ENCODE measurements at regions not wholly inside any gene's neighbourhood (a gene's known extent, or its start where the extent isn't known, plus 50 kb on each side); places are given as distances from the start of the nearest gene placed in this dataset.

GRCh38 chr9:15372455-15372854, 50.2 kb upstream of the SNAPC3 start:
- H3K36me3 ChIP-seq: no peaks in the 10 kb centered on the region
- H3K27ac ChIP-seq: peak overlapping the region in 3 of 5 donors; percentile 10 to 47 (median 33)
- H3K9me3 ChIP-seq: no peaks in the 10 kb centered on the region
- no peak overlapping the region for H3K4me3 ChIP-seq
- TF ChIP-seq POLR2A (IDR thresholded peaks at IDR 0.05) (no peak), POLR2AphosphoS5 (IDR thresholded peaks at IDR 0.05) (no peak), CTCF (IDR thresholded peaks at IDR 0.05) (no peak), EP300 (IDR thresholded peaks at IDR 0.05) (no peak)
- 74 to 83% (median 78%) methylated on average over 6 of the region's 6 CpGs for WGBS, 5 donors
- intact Hi-C loops (cut with DNase I; ENCODE audit: low total_unique reads): no loop called here
- H3K27me3 ChIP-seq: no peaks in the 10 kb centered on the region
- H3K4me1 ChIP-seq: peaks cover 0 to 22% (median 16%) of the 10 kb centered on the region in 4 donors
- no peak for DNase-seq

- H3K27ac ChIP-seq: no peak overlapping the region
- no peaks in the 10 kb centered on the region for H3K27me3 ChIP-seq
- no peak for DNase-seq
- peaks cover 0 to 22% (median 16%) of the 10 kb centered on the region in 4 donors for H3K4me1 ChIP-seq
- intact Hi-C loops (cut with DNase I; ENCODE audit: low total_unique reads): no loop called here
- H3K4me3 ChIP-seq: no peak overlapping the region
- H3K36me3 ChIP-seq: no peaks in the 10 kb centered on the region
- TF ChIP-seq POLR2A (IDR thresholded peaks at IDR 0.05): no peak
- no peak for TF ChIP-seq POLR2AphosphoS5 (IDR thresholded peaks at IDR 0.05)
- no peak for TF ChIP-seq EP300 (IDR thresholded peaks at IDR 0.05)
- no peak for TF ChIP-seq CTCF (IDR thresholded peaks at IDR 0.05)
- H3K9me3 ChIP-seq: no peaks in the 10 kb centered on the region
- 75 to 90% (median 80%) methylated on average over 6 of the region's 6 CpGs for WGBS, 5 donors
Measured at GRCh38 chr9:15371448-15371845, 51.2 kb upstream of the SNAPC3 start.

GRCh38 chr9:15370466-15371447, 51.9 kb upstream of the SNAPC3 start:
- intact Hi-C loops (cut with DNase I; ENCODE audit: low total_unique reads): no loop called here
- TF ChIP-seq EP300 (IDR thresholded peaks at IDR 0.05) (no peak), POLR2A (IDR thresholded peaks at IDR 0.05) (no peak), CTCF (IDR thresholded peaks at IDR 0.05) (no peak), POLR2AphosphoS5 (IDR thresholded peaks at IDR 0.05) (no peak)
- H3K9me3 ChIP-seq: no peaks in the 10 kb centered on the region
- H3K36me3 ChIP-seq: no peaks in the 10 kb centered on the region
- H3K4me1 ChIP-seq: peaks cover 0 to 22% (median 16%) of the 10 kb centered on the region in 4 donors
- WGBS, 5 donors: 61 to 73% (median 66%) methylated on average over 15 of the region's 15 CpGs
- H3K27ac ChIP-seq: no peak overlapping the region
- DNase-seq: no peak
- no peak overlapping the region for H3K4me3 ChIP-seq
- H3K27me3 ChIP-seq: no peaks in the 10 kb centered on the region

GRCh38 chr9:15369871-15370270, 52.8 kb upstream of the SNAPC3 start:
- Histone ChIP-seq H3K27me3 (no peaks in the 10 kb centered on the region), H3K4me1 (peaks cover 0 to 22% (median 16%) of the 10 kb centered on the region in 4 donors), H3K27ac (no peak overlapping the region), H3K9me3 (no peaks in the 10 kb centered on the region), H3K36me3 (no peaks in the 10 kb centered on the region), H3K4me3 (no peak overlapping the region)
- no peak for DNase-seq
- intact Hi-C loops (cut with DNase I; ENCODE audit: low total_unique reads): no loop called here
- 71 to 84% (median 76%) methylated on average over 1 of the region's 1 CpG for WGBS, 5 donors
- no peak for TF ChIP-seq POLR2A (IDR thresholded peaks at IDR 0.05)
- no peak for TF ChIP-seq CTCF (IDR thresholded peaks at IDR 0.05)
- TF ChIP-seq EP300 (IDR thresholded peaks at IDR 0.05): no peak
- TF ChIP-seq POLR2AphosphoS5 (IDR thresholded peaks at IDR 0.05): no peak
